ENCODE measurements at regions not wholly inside any gene's neighbourhood (a gene's known extent, or its start where the extent isn't known, plus 50 kb on each side); places are given as distances from the start of the nearest gene placed in this dataset.
"Not testable (repeated sequence)": the region's sequence is repeated elsewhere in the genome, so short reads cannot be mapped to it uniquely, and the experiment has no call there.

GRCh38 chr18:14190776-14191442 lies 58.7 kb upstream of the ZNF519 start:
- DNase-seq (ENCODE audit: low read depth in 2 of 3, low spot score in 2 of 3): not testable (repeated sequence)

GRCh38 chr18:14189858-14190257 lies 57.6 kb upstream of the ZNF519 start:
- no peak for DNase-seq (ENCODE audit: low read depth in 2 of 3, low spot score in 2 of 3)

GRCh38 chr18:14188751-14189406 lies 56.6 kb upstream of the ZNF519 start:
- not testable (repeated sequence) for DNase-seq (ENCODE audit: low read depth in 2 of 3, low spot score in 2 of 3)

Data from activated CD8-positive, alpha-beta memory T cell treated with anti-CD3 and anti-CD28 coated beads for 48 hours (primary cell).